ENCODE measurements at regions not wholly inside any gene's neighbourhood (a gene's known extent, or its start where the extent isn't known, plus 50 kb on each side); places are given as distances from the start of the nearest gene placed in this dataset.

DNA sequence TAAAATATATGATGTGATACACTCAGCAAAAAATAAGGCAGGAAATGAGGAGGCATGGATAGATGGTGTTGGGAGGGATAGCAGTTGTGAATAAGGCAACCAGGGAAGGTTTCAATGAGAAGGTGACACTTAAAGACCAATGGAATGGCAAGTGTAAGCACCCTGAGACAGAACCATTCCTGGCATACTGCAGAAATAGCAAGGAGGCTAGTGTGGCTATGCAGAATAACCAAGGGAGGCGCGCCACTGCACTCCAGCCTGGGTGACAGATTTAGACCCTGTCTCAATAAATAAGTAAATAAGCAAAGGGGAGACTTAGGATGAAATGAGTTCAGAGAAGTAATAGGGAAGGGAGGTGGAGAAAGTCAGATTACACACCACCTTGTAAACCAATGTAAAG, 113.9 kb downstream of the TOMM20 start:
- no peaks in the 10 kb centered on the region for H3K9me3 ChIP-seq
- H3K27ac ChIP-seq: no peak overlapping the region
- intact Hi-C loops (cut with DNase I; ENCODE audit: low total_unique reads): no loop called here
- H3K36me3 ChIP-seq: no peaks in the 10 kb centered on the region
- peak in 1 of 2 donors; percentile 3 for DNase-seq
- no peak for TF ChIP-seq POLR2A (IDR thresholded peaks at IDR 0.05)
- TF ChIP-seq, protein P1, sequence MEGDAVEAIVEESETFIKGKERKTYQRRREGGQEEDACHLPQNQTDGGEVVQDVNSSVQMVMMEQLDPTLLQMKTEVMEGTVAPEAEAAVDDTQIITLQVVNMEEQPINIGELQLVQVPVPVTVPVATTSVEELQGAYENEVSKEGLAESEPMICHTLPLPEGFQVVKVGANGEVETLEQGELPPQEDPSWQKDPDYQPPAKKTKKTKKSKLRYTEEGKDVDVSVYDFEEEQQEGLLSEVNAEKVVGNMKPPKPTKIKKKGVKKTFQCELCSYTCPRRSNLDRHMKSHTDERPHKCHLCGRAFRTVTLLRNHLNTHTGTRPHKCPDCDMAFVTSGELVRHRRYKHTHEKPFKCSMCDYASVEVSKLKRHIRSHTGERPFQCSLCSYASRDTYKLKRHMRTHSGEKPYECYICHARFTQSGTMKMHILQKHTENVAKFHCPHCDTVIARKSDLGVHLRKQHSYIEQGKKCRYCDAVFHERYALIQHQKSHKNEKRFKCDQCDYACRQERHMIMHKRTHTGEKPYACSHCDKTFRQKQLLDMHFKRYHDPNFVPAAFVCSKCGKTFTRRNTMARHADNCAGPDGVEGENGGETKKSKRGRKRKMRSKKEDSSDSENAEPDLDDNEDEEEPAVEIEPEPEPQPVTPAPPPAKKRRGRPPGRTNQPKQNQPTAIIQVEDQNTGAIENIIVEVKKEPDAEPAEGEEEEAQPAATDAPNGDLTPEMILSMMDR (IDR thresholded peaks at IDR 0.05): no peak
- H3K4me1 ChIP-seq: no peaks in the 10 kb centered on the region
- H3K4me3 ChIP-seq: no peak overlapping the region
- no peaks in the 10 kb centered on the region for H3K27me3 ChIP-seq

DNA sequence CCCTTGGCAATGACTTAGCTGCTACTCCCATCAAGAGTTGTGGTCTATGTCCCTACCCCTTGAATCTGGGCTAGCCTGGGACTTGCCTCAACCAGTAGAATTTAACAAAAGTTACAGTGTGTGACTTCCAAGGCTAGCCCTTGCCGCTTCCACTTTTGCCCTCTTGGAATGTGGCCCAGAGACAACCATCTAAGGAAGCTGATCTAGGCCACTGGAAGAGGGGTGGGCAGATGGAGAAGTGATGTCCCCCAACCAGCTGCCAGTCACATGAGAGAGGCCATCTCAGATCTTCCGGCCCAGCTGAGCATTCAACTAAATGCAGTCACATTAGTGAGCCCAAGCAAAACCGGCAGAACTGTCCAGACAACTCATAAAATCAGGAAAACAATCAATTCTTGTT, 115.1 kb downstream of the TOMM20 start:
- Histone ChIP-seq H3K9me3 (no peaks in the 10 kb centered on the region), H3K27ac (no peak overlapping the region), H3K36me3 (no peaks in the 10 kb centered on the region), H3K4me1 (no peaks in the 10 kb centered on the region), H3K4me3 (no peak overlapping the region), H3K27me3 (no peaks in the 10 kb centered on the region)
- TF ChIP-seq, protein P1 (IDR thresholded peaks at IDR 0.05): no peak
- no peak for TF ChIP-seq POLR2A (IDR thresholded peaks at IDR 0.05)
- no peak for DNase-seq
- intact Hi-C loops (cut with DNase I; ENCODE audit: low total_unique reads): no loop called here

DNA sequence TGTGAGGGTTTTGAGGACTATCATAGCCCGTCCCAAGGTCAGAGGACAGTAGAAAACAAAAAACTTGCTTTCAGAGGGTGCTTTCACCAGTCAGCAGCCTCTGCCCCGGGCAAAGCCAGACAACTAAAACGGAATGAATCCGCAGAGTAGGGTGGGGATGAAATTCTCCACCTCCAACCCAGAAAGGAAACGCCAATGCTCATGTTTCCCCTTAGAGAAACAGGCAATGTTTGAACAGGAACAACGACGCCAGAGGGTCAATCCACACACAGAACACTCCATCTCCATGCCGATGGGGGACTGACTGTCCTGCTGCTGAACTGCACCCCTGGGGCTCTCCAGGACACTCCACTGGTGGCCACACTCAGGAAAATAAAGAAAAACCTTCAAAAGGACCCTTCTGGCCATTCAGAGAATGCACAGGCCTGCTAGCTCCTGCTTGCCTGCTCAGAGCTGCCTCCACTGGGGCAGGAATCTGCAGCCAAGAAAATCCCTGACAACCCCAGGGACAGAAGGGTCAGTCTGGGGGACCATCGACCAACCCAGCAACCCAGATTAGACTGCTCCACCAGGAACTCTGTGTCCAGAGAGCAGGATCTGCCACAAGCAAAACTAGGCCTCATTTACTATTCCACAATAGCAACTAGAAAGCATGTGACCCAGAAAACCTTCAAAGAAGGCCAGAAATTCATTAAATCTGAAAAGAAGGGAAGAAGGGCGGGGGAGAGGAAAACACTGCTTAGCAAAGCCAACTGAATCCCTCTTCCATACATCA, 116.0 kb downstream of the TOMM20 start:
- no peaks in the 10 kb centered on the region for H3K4me1 ChIP-seq
- no peaks in the 10 kb centered on the region for H3K36me3 ChIP-seq
- H3K9me3 ChIP-seq: no peaks in the 10 kb centered on the region
- DNase-seq: no peak
- intact Hi-C loops (cut with DNase I; ENCODE audit: low total_unique reads): no loop called here
- H3K27me3 ChIP-seq: no peaks in the 10 kb centered on the region
- TF ChIP-seq POLR2A (IDR thresholded peaks at IDR 0.05): no peak
- TF ChIP-seq, protein P1 (IDR thresholded peaks at IDR 0.05): no peak
- H3K4me3 ChIP-seq: no peak overlapping the region
- peak overlapping the region; percentile 11 to 22 for H3K27ac ChIP-seq

DNA sequence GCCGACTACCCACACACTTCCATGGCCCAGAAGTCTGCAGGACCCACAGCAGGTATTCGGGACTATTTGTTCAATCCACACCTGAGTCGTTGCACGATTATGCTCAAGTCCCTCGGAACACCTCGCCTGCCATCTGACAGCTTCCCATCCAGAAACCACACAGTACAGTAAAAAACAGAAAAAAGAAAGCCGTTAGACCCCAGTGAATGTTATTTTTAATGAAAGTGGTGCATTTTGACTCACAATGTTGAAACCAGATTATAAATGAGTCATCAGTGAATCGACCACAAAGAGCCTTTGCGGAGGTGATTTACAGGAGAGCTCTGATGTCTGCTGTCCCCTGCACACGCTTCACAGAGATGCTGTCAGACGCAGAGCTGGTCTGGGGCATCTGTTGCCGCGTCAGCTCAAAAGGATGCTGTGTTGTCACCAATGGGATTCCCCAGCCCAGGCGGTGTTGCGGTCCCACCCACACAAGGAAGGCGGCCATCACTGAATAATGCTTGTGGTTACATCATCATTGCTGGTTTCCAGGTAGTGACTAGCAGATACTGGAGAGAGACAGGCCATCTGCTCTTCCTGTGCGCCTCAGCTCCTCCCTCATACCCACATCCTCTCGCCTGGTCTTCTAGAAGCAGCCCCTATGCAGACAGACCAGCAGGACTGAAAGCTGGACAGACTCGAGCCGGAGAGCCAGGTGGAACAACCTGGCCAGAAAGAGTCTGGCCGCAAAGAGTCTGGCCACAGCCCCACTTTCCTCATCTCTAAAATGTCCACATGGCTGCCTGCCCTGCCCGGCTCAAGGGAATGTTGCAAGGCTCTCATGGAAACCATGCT, 116.8 kb downstream of the TOMM20 start:
- intact Hi-C loops (cut with DNase I; ENCODE audit: low total_unique reads): no loop called here
- Histone ChIP-seq H3K9me3 (no peaks in the 10 kb centered on the region), H3K27me3 (no peaks in the 10 kb centered on the region), H3K4me3 (no peak overlapping the region), H3K27ac (peak overlapping the region; percentile 22 to 47), H3K36me3 (no peaks in the 10 kb centered on the region), H3K4me1 (no peaks in the 10 kb centered on the region)
- DNase-seq: peak; percentile 80
- TF ChIP-seq POLR2A (IDR thresholded peaks at IDR 0.05): no peak
- TF ChIP-seq, protein P1 (IDR thresholded peaks at IDR 0.05): no peak

DNA sequence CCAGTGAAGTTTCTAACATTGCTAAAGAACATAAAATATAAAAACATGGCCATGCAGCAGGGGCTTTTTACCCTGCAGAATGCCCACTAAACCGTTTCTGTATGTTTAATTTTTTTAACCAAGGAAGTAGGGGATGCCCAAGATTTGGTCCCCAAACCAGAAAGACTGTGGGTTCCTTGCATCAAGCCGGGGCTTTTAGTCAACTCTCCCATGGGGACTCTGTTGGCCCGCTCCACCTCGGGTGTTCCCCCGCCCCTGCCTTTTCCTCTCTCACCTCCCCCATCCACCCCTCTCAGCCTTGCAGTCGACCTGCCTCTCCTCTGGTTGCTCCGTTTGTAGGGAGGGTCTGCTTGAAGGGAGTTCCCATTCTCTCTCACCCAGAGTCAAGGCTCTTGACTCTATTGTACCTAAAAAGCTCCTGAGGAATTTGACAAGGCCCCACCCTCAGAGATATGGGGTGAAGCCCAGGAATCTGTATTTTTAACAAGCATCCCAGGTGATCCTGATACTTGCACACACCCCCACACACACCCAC, 117.5 kb downstream of the TOMM20 start:
- Histone ChIP-seq H3K27ac (peak overlapping the region; percentile 22 to 47), H3K4me3 (no peak overlapping the region), H3K36me3 (no peaks in the 10 kb centered on the region), H3K9me3 (no peaks in the 10 kb centered on the region), H3K4me1 (no peaks in the 10 kb centered on the region), H3K27me3 (no peaks in the 10 kb centered on the region)
- intact Hi-C loops (cut with DNase I; ENCODE audit: low total_unique reads): no loop called here
- TF ChIP-seq POLR2A (IDR thresholded peaks at IDR 0.05): no peak
- TF ChIP-seq, protein P1 (IDR thresholded peaks at IDR 0.05): no peak
- DNase-seq: no peak

Measured in uterus (tissue), 3 donors.